ENCODE measurements at regions not wholly inside any gene's neighbourhood (a gene's known extent, or its start where the extent isn't known, plus 50 kb on each side); places are given as distances from the start of the nearest gene placed in this dataset.

DNA sequence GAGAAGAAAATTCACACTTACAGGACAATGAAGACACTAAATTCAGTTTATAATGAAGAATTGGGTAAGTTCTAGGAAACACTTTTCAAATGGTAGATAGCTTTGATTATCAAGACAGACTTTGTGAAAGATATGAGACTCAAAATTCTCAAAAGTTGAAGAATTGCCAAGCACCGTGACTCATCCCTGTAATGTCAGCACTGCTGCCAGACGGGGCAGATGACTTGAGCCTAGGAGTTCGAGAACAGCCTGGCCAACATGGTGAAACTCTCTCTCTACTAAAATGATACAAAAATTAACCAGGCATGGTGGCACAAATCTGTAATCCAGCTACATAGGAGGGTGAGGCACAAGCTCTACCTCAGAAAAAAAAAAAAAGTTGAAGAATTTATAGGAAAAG, 1820.1 kb upstream of the LRRTM1 start:
- TF ChIP-seq GATA2 (IDR thresholded peaks at IDR 0.05; ENCODE audit: low read depth, low read length) (no peak), GATA3 (IDR thresholded peaks at IDR 0.05; ENCODE audit: low read depth, low read length) (no peak)

Data from SH-SY5Y (cell line).